Right cardiac atrium (tissue), 5 donors: ENCODE measurements at regions not wholly inside any gene's neighbourhood (a gene's known extent, or its start where the extent isn't known, plus 50 kb on each side); places are given as distances from the start of the nearest gene placed in this dataset.

ENCODE experiments used
- ATAC-seq, 2 donors: fragments of 200-7000 bp; cut with Tn5 transposase; one replicate each; pipeline versions ENCODE4 v1.8.0 to v1.9.1; 2020; ENCODE audit warnings: moderate library complexity in 2 of 2, mild to moderate bottlenecking in 1 of 2
- DNase-seq, 3 donors: peaks; one replicate each; pipeline ENCODE4 v3.0.0-alpha.2; 2020
- H3K27ac ChIP-seq: one replicate; pipeline ENCODE4 v1.5.1; 2013; ENCODE audit warnings: mild to moderate bottlenecking, low read length, control low read depth, moderate library complexity
- H3K27me3 ChIP-seq: one replicate; pipeline ENCODE4 v1.6.1; 2013; ENCODE audit not compliant: control insufficient read depth, insufficient read depth
- H3K4me1 ChIP-seq: one replicate; pipeline ENCODE4 v1.6.1; 2013; ENCODE audit warnings: low read length; ENCODE audit not compliant: control insufficient read depth, insufficient read depth
- H3K4me3 ChIP-seq: one replicate; pipeline ENCODE4 v1.5.1; 2013; ENCODE audit warnings: low read length, control low read depth
- H3K9me3 ChIP-seq: one replicate; pipeline ENCODE4 v1.6.1; 2013; ENCODE audit warnings: low read length; ENCODE audit not compliant: control insufficient read depth
- WGBS: extraction: QIAGEN DNeasy Blood & Tissue Kit; methylation state at CpG from one replicate; pipeline ENCODE4 v1.1.7; 2013; 5-methylcytosine and 5-hydroxymethylcytosine counted together
- intact Hi-C, 4 donors: fragments of 100-400 bp; cut with DNase I; formaldehyde crosslinking; loops; one replicate each; pipeline versions ENCODE4 v1.11.0 to v1.14.0; 2022 to 2023
- donor health status: healthy with polysubstance abuse.
- donor health status: DM: no; HTN: yes; CAD: no.
- donor health status: DM: no; HTN: no; CAD: no.
- donor health status: DM: no; HTN: yes; CAD: no; lungs with severe emphysema.
- donor health status: DM: yes; HTN: yes; CAD: no.

DNA sequence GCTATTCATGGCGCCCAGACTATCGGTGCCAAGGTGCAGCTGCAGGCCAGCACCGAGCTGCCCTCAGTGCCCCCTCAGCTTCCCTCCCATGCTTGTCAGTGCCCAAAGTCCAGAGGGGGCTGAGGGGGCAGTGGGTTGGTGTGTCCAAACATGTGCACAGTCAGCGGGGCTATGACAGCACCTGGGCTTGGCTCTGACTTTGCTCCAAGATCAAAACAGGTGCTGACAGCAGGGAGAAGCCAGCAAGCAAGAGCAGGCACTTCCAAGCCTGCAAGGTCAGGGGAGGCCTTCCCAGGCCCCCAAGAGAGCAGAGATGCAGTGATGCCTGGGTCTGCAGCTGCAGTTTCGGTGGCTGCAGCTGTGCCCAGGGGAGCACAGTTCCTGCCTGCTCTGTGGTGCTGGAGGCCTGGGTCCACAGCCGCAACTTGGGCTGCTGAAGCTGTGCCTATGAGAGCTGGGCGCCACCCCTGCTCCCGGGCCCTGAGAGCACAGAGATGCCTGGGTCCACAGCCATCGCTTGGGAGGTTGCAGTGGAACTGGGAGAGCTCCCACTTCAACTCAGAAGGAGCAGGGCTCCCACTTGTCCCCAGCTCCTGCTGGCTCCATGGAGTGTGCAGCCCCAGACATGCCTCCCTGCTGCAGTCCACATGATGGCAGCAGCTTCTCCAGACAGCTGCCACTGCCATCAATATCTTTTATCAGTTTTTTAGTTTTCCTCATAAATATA, 775.3 kb upstream of the POU3F3 start:
- ATAC-seq = no peak
- 85% methylated on average over 9 of the region's 9 CpGs for WGBS
- H3K9me3 ChIP-seq = no peaks in the 10 kb centered on the region
- no peaks in the 10 kb centered on the region for H3K27me3 ChIP-seq
- intact Hi-C loops = no loop called here
- DNase-seq = peak in 1 of 3 donors; percentile 42
- H3K4me1 ChIP-seq = no peaks in the 10 kb centered on the region
- H3K4me3 ChIP-seq = no peak overlapping the region
- H3K27ac ChIP-seq = no peak overlapping the region

DNA sequence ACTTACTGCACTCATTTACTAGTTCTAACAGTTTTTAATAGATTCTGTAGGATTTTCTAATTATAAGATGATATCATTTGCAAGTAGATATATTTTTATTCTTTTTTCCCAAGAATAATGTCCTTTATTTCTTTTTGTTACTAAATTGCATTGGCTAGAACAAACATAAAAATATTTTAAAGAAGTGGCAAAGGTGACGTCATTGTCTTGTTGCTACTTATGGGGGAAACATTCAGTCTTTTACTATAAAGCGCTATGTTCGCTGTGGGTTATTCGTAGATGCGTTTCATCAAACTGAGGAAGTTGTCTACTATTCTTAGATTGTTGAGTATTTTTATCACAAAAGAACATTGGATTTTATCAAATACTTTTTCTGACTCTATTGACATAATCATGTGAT, 765.2 kb upstream of the POU3F3 start:
- H3K4me3 ChIP-seq = no peak overlapping the region
- H3K4me1 ChIP-seq = no peaks in the 10 kb centered on the region
- no peaks in the 10 kb centered on the region for H3K27me3 ChIP-seq
- ATAC-seq (no peak), DNase-seq (no peak)
- 92% methylated on average over 5 of the region's 5 CpGs for WGBS
- intact Hi-C loops = no loop called here
- no peaks in the 10 kb centered on the region for H3K9me3 ChIP-seq
- no peak overlapping the region for H3K27ac ChIP-seq

DNA sequence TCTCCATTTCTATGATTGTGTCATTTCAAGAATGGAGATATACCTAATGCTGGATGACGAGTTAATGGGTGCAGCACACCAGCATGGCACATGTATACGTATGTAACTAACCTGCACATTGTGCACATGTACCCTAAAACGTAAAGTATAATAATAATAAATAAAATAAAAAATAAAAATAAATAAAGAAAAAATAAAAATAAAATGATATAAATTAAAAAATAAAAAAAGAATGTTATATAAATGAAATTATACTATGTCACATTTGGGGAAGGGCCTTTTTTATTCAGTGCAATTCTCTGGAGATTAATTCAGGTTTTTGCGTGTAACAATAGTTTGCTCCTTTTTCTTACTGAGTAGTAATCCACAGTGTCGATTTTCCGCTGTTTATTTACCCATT, 763.5 kb upstream of the POU3F3 start:
- DNase-seq = no peak
- H3K4me1 ChIP-seq = no peaks in the 10 kb centered on the region
- WGBS = 86% methylated on average over 6 of the region's 6 CpGs
- intact Hi-C loops = no loop called here
- ATAC-seq = no peak
- H3K27ac ChIP-seq = no peak overlapping the region
- no peak overlapping the region for H3K4me3 ChIP-seq
- no peaks in the 10 kb centered on the region for H3K9me3 ChIP-seq
- H3K27me3 ChIP-seq = no peaks in the 10 kb centered on the region

DNA sequence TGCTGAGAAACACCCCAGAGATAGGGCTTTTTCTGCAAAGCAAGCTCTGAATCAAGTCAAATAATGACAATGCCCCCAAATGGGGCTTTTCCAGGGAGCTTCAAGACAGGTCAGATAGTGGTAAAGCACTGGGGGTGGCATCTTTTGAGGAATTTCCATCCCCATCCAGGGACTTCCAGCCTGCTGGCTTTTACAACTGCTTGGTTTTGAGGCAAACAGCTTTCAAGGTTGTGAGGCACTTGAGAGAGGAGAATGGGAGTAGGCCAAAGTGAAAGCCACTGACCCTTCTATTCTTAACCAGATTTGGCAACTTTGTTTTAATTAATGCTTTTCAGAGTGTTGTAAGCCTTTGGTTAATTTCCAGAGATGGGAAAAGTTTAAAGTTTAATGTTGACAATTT, 762.0 kb upstream of the POU3F3 start:
- DNase-seq (no peak), ATAC-seq (no peak)

DNA sequence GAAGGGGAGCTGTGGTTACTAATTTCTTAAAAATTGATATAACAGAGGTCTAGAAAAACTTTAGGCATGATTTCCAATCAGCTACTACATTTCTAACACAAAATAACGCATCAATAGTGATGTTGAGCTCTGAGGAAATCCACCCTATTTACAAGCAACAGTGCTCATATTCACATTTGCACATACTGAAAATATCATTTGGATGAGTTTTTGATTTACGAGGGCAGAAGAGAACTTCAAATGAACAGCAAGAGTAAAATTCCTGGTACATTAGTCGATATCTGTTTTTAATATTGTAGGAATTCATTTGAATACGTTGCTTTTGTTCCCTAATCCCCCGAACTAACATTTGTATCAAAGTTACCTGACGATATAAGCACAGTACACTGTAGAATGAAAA, 761.0 kb upstream of the POU3F3 start:
- intact Hi-C loops = no loop called here
- 87% methylated on average over 6 of the region's 6 CpGs for WGBS
- ATAC-seq = no peak
- no peak overlapping the region for H3K4me3 ChIP-seq
- no peak overlapping the region for H3K27ac ChIP-seq
- H3K27me3 ChIP-seq = no peaks in the 10 kb centered on the region
- DNase-seq = no peak
- no peaks in the 10 kb centered on the region for H3K4me1 ChIP-seq
- no peaks in the 10 kb centered on the region for H3K9me3 ChIP-seq

More for the DNA sequence above, 762.0 kb upstream of the POU3F3 start:
- Histone ChIP-seq H3K27me3 (no peaks in the 10 kb centered on the region), H3K4me1 (no peaks in the 10 kb centered on the region), H3K9me3 (no peaks in the 10 kb centered on the region), H3K4me3 (no peak overlapping the region), H3K27ac (no peak overlapping the region)
- intact Hi-C loops = no loop called here

DNA sequence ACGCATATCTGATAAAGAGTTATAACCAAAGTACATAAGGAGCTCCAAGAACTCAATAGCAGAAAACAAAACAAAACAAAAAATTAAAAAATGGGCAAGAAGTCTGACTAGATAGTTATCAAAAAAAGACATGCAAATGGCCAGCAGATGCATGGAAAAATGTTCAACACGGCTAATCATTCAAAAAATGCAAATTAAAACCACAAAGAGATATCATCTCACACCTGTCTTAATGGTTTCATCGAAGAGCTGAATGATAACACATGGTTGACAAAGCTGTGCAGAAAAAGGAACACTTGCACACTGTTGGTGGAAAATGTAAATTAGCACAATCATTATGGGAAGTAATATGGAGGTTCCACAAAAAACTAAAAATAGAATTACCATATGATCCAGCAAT, 751.3 kb upstream of the POU3F3 start:
- WGBS = 63% methylated on average over 3 of the region's 3 CpGs
- DNase-seq (no peak), ATAC-seq (no peak)
- Histone ChIP-seq H3K9me3 (no peaks in the 10 kb centered on the region), H3K27me3 (no peaks in the 10 kb centered on the region), H3K4me3 (no peak overlapping the region), H3K27ac (no peak overlapping the region), H3K4me1 (no peaks in the 10 kb centered on the region)
- intact Hi-C loops = no loop called here

DNA sequence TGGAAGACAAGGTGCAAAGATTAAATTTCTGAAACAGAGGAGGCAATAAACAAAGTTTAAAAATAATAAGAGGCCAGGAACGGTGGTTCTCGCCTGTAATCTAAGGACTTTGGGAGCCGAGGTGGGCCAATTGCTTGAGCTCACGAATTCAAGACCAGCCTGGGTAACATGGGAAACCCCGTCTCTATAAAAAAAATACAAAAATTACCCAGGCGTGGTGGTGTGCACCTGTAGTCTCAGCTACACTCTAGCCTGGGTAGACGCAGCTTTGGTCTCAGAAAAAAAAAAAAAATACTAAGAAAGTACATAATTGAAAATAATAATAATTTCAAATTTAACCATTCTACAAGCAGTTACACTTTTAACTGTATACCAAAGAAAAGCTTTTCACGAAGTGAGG, 744.6 kb upstream of the POU3F3 start:
- ATAC-seq (no peak), DNase-seq (no peak)
- Histone ChIP-seq H3K4me3 (no peak overlapping the region), H3K4me1 (no peaks in the 10 kb centered on the region), H3K27ac (no peak overlapping the region), H3K27me3 (no peaks in the 10 kb centered on the region), H3K9me3 (no peaks in the 10 kb centered on the region)
- 77% methylated on average over 8 of the region's 8 CpGs for WGBS
- intact Hi-C loops = no loop called here

GRCh38 chr2:104118889-104119288, 735.0 kb upstream of the POU3F3 start:
- no peak overlapping the region for H3K27ac ChIP-seq
- no peaks in the 10 kb centered on the region for H3K27me3 ChIP-seq
- 67% methylated on average over 2 of the region's 2 CpGs for WGBS
- no peak overlapping the region for H3K4me3 ChIP-seq
- no peaks in the 10 kb centered on the region for H3K4me1 ChIP-seq
- intact Hi-C loops = no loop called here
- DNase-seq (no peak), ATAC-seq (no peak)
- no peaks in the 10 kb centered on the region for H3K9me3 ChIP-seq

DNA sequence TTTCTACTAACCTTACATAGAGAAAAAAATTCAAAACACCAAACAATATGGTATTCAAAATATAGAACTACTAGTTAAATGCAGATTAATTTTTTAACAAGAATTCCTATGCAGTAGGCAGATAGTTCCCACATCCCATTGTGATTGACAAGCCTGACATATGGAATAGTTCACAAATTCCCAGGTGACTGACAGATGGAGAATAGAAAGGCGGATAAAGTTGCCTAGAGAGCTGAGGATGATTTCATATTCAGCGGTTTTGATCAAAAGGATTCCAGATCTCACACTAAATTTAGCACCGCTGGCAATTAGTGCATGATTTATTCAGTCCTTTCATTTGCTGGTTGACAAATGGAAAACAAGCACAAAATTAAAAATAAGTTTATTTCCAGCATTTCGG, 733.7 kb upstream of the POU3F3 start:
- intact Hi-C loops = no loop called here
- Histone ChIP-seq H3K9me3 (no peaks in the 10 kb centered on the region), H3K4me3 (no peak overlapping the region), H3K27me3 (no peaks in the 10 kb centered on the region), H3K4me1 (no peaks in the 10 kb centered on the region), H3K27ac (no peak overlapping the region)
- WGBS = 81% methylated on average over 4 of the region's 4 CpGs
- DNase-seq (no peak), ATAC-seq (no peak)

DNA sequence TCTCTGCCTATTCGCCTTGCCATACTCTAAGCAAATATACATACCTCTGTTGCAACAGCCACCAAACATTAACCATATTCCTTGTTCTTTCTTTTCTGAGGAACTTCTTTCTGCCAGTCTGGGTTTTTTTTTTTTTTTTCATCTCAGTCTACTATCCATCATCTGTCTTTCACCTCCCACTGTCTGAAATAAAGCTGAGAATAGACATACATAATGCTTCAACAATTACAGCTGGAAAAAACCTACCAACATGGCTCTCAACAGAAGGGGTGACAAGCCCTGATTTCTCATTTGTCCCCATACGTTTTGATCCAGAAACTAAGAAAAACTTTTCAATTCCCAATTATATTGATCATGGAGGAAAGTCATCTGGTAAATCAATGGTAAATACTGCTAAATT, 728.8 kb upstream of the POU3F3 start:
- Histone ChIP-seq H3K27ac (no peak overlapping the region), H3K4me3 (no peak overlapping the region), H3K4me1 (no peaks in the 10 kb centered on the region), H3K27me3 (no peaks in the 10 kb centered on the region), H3K9me3 (no peaks in the 10 kb centered on the region)
- ATAC-seq = no peak
- 62% methylated on average over 2 of the region's 2 CpGs for WGBS
- DNase-seq = no peak
- intact Hi-C loops = no loop called here

DNA sequence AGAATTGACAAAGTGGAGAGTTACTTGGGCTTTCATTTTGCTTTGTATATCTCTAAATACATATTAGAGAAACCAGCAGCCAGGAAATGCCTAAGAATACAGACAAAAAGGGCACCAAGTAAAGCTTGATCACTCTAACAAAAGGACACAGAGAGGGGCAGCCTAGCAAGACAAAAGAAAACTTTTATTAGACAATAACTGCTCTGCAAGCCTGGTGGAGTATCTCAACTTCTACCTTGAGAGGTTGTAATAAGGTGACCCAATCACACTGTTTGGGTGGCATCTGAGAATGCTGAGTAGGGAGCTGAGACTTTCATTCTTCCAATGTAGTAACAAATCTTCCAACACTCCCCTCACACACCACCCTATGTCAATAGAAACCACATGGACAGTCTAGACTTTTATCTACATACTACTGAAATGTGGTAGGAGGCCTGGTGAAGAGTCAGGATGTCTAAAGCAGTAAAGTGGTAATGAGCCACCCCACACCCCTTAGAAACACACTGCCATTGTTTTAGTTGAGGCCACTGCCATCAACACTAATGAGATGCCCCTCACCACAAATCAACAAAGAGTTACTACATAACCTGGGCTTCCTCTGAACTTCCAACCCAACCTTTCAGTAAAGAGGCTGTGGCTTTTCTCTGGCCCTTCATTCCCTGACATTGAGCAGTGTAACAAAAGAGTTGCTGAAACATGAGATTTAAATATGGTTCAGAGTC, 726.7 kb upstream of the POU3F3 start:
- no peak for ATAC-seq

More for the DNA sequence above, 726.7 kb upstream of the POU3F3 start:
- no peaks in the 10 kb centered on the region for H3K27me3 ChIP-seq
- no peak overlapping the region for H3K4me3 ChIP-seq
- intact Hi-C loops = no loop called here
- no peak for DNase-seq
- H3K9me3 ChIP-seq = no peaks in the 10 kb centered on the region
- H3K27ac ChIP-seq = no peak overlapping the region
- H3K4me1 ChIP-seq = no peaks in the 10 kb centered on the region
